Natural killer cell treated with Interleukin-12 subunit alpha and Interleukin-12 subunit beta and Interleukin-15 and Interleukin-18, amount 100 ng/mL, for 72 hours (primary cell): ENCODE measurements at regions not wholly inside any gene's neighbourhood (a gene's known extent, or its start where the extent isn't known, plus 50 kb on each side); places are given as distances from the start of the nearest gene placed in this dataset.

Source experiments
- ATAC-seq, 2 donors: fragments of 150-1000 bp; cut with Tn5 transposase in 1 of 2; sonication (Bioruptor Pico), chemical (Tn5 transposase) in 1 of 2; 2 replicates each; pipeline ENCODE4 v1.10.0; 2021
- DNase-seq: peaks from one replicate; pipeline ENCODE4 v3.0.0; 2022; ENCODE audit warnings: low spot score
- H3K27ac Mint-ChIP-seq, 2 donors: 1 replicate in 1 of 2; 2 replicates in 1 of 2; pipeline ENCODE4 v1.8.0; 2022; ENCODE audit warnings: mixed read lengths in 2 of 2, mild to moderate bottlenecking in 1 of 2, moderate library complexity in 1 of 2
- H3K27me3 Mint-ChIP-seq, 2 donors: 1 replicate in 1 of 2; 2 replicates in 1 of 2; pipeline ENCODE4 v1.8.0; 2022; ENCODE audit warnings: mixed read lengths in 2 of 2
- H3K36me3 Mint-ChIP-seq: one replicate; pipeline ENCODE4 v1.8.0; 2022; ENCODE audit warnings: mixed read lengths
- H3K4me1 Mint-ChIP-seq, 2 donors: 1 replicate in 1 of 2; 2 replicates in 1 of 2; pipeline ENCODE4 v1.8.0; 2022; ENCODE audit warnings: low read depth in 2 of 2, mixed read lengths in 2 of 2, mild to moderate bottlenecking in 1 of 2
- H3K4me3 Mint-ChIP-seq: one replicate; pipeline ENCODE4 v1.8.0; 2022; ENCODE audit warnings: mixed read lengths
- H3K9me3 Mint-ChIP-seq: 2 replicates; pipeline ENCODE4 v1.8.0; 2022; ENCODE audit warnings: mixed read lengths

GRCh38 chr4:178275671-178276360 is 833.6 kb upstream of the AGA start:
- Mint-ChIP-seq H3K27me3 (no peaks in the 10 kb centered on the region), H3K9me3 (peaks cover 21% of the 10 kb centered on the region), H3K36me3 (peaks cover 17% of the 10 kb centered on the region), H3K4me1 (no peaks in the 10 kb centered on the region), H3K27ac (no peak overlapping the region), H3K4me3 (no peak overlapping the region)
- DNase-seq, result no peak
- no peak for ATAC-seq

GRCh38 chr4:178280362-178280761 is 838.1 kb upstream of the AGA start:
- Mint-ChIP-seq H3K36me3 (peaks cover 11% of the 10 kb centered on the region), H3K27me3 (no peaks in the 10 kb centered on the region), H3K4me3 (no peak overlapping the region), H3K27ac (no peak overlapping the region), H3K9me3 (peaks cover 10% of the 10 kb centered on the region), H3K4me1 (no peaks in the 10 kb centered on the region)
- ATAC-seq (no peak), DNase-seq (no peak)

GRCh38 chr4:178288462-178288861 is 846.2 kb upstream of the AGA start:
- no peaks in the 10 kb centered on the region for H3K27me3 Mint-ChIP-seq

GRCh38 chr4:178293601-178294000 is 851.4 kb upstream of the AGA start:
- DNase-seq, result no peak
- H3K4me3 Mint-ChIP-seq, result no peak overlapping the region
- H3K36me3 Mint-ChIP-seq, result no peaks in the 10 kb centered on the region
- H3K27ac Mint-ChIP-seq, result no peak overlapping the region
- no peak for ATAC-seq
- no peaks in the 10 kb centered on the region for H3K4me1 Mint-ChIP-seq
- no peaks in the 10 kb centered on the region for H3K27me3 Mint-ChIP-seq
- peaks cover 19% of the 10 kb centered on the region for H3K9me3 Mint-ChIP-seq

More at GRCh38 chr4:178288462-178288861, 846.2 kb upstream of the AGA start:
- H3K27ac Mint-ChIP-seq, result no peak overlapping the region
- peaks cover 15% of the 10 kb centered on the region for H3K9me3 Mint-ChIP-seq
- no peak for ATAC-seq
- no peaks in the 10 kb centered on the region for H3K36me3 Mint-ChIP-seq
- no peak for DNase-seq
- H3K4me3 Mint-ChIP-seq, result no peak overlapping the region
- H3K4me1 Mint-ChIP-seq, result no peaks in the 10 kb centered on the region

- no peak for ATAC-seq
- no peak for DNase-seq
- Mint-ChIP-seq H3K9me3 (peaks cover 22% of the 10 kb centered on the region), H3K4me3 (no peak overlapping the region), H3K27me3 (no peaks in the 10 kb centered on the region), H3K4me1 (no peaks in the 10 kb centered on the region), H3K27ac (no peak overlapping the region), H3K36me3 (no peaks in the 10 kb centered on the region)
Measured at GRCh38 chr4:178296669-178297068, 854.4 kb upstream of the AGA start.

GRCh38 chr4:178306565-178306964 is 864.3 kb upstream of the AGA start:
- Mint-ChIP-seq H3K9me3 (no peaks in the 10 kb centered on the region), H3K27me3 (no peaks in the 10 kb centered on the region), H3K4me1 (no peaks in the 10 kb centered on the region), H3K36me3 (no peaks in the 10 kb centered on the region), H3K4me3 (no peak overlapping the region), H3K27ac (no peak overlapping the region)
- DNase-seq, result no peak
- ATAC-seq, result no peak

GRCh38 chr4:178309890-178310289 is 867.7 kb upstream of the AGA start:
- no peak for ATAC-seq
- H3K9me3 Mint-ChIP-seq, result no peaks in the 10 kb centered on the region
- no peak overlapping the region for H3K4me3 Mint-ChIP-seq
- DNase-seq, result no peak
- no peak overlapping the region for H3K27ac Mint-ChIP-seq
- H3K27me3 Mint-ChIP-seq, result no peaks in the 10 kb centered on the region
- H3K36me3 Mint-ChIP-seq, result no peaks in the 10 kb centered on the region
- no peaks in the 10 kb centered on the region for H3K4me1 Mint-ChIP-seq

GRCh38 chr4:178311997-178312396 is 869.8 kb upstream of the AGA start:
- Mint-ChIP-seq H3K27ac (no peak overlapping the region), H3K36me3 (no peaks in the 10 kb centered on the region), H3K27me3 (no peaks in the 10 kb centered on the region), H3K4me1 (no peaks in the 10 kb centered on the region), H3K9me3 (no peaks in the 10 kb centered on the region), H3K4me3 (no peak overlapping the region)
- DNase-seq, result no peak
- ATAC-seq, result no peak

- H3K4me1 Mint-ChIP-seq, result no peaks in the 10 kb centered on the region
- H3K36me3 Mint-ChIP-seq, result no peaks in the 10 kb centered on the region
- no peak overlapping the region for H3K27ac Mint-ChIP-seq
- ATAC-seq, result no peak
- H3K4me3 Mint-ChIP-seq, result no peak overlapping the region
- no peak for DNase-seq
- no peaks in the 10 kb centered on the region for H3K27me3 Mint-ChIP-seq
- H3K9me3 Mint-ChIP-seq, result peaks cover 4% of the 10 kb centered on the region
Measured at GRCh38 chr4:178314287-178314686, 872.0 kb upstream of the AGA start.

GRCh38 chr4:178316211-178316610 is 874.0 kb upstream of the AGA start:
- Mint-ChIP-seq H3K4me1 (no peaks in the 10 kb centered on the region), H3K27me3 (no peaks in the 10 kb centered on the region), H3K27ac (no peak overlapping the region), H3K9me3 (peaks cover 8% of the 10 kb centered on the region), H3K36me3 (no peaks in the 10 kb centered on the region), H3K4me3 (no peak overlapping the region)
- DNase-seq (no peak), ATAC-seq (no peak)

GRCh38 chr4:178320003-178320402 is 877.8 kb upstream of the AGA start:
- Mint-ChIP-seq H3K9me3 (peaks cover 12% of the 10 kb centered on the region), H3K27ac (no peak overlapping the region), H3K4me1 (no peaks in the 10 kb centered on the region), H3K36me3 (no peaks in the 10 kb centered on the region), H3K27me3 (no peaks in the 10 kb centered on the region), H3K4me3 (no peak overlapping the region)
- ATAC-seq (no peak), DNase-seq (no peak)

- ATAC-seq, result no peak
- Mint-ChIP-seq H3K9me3 (peaks cover 13% of the 10 kb centered on the region), H3K4me1 (no peaks in the 10 kb centered on the region), H3K27me3 (no peaks in the 10 kb centered on the region), H3K36me3 (peaks cover 4% of the 10 kb centered on the region), H3K27ac (no peak overlapping the region), H3K4me3 (no peak overlapping the region)
- DNase-seq, result no peak
Measured at GRCh38 chr4:178322524-178323183, 880.4 kb upstream of the AGA start.

GRCh38 chr4:178329226-178329872 is 887.1 kb upstream of the AGA start:
- Mint-ChIP-seq H3K9me3 (peaks cover 7% of the 10 kb centered on the region), H3K27me3 (no peaks in the 10 kb centered on the region), H3K4me1 (no peaks in the 10 kb centered on the region), H3K4me3 (no peak overlapping the region), H3K36me3 (peaks cover 4% of the 10 kb centered on the region), H3K27ac (no peak overlapping the region)
- no peak for ATAC-seq
- no peak for DNase-seq

- Mint-ChIP-seq H3K4me3 (no peak overlapping the region), H3K27ac (no peak overlapping the region), H3K27me3 (no peaks in the 10 kb centered on the region), H3K36me3 (no peaks in the 10 kb centered on the region), H3K4me1 (no peaks in the 10 kb centered on the region), H3K9me3 (peaks cover 8% of the 10 kb centered on the region)
- ATAC-seq (no peak), DNase-seq (no peak)
Measured at GRCh38 chr4:178333355-178333754, 891.1 kb upstream of the AGA start.
